Activated CD8-positive, alpha-beta memory T cell treated with anti-CD3 and anti-CD28 coated beads for 1 hour (primary cell): ENCODE measurements at regions not wholly inside any gene's neighbourhood (a gene's known extent, or its start where the extent isn't known, plus 50 kb on each side); places are given as distances from the start of the nearest gene placed in this dataset.
"Not testable (repeated sequence)": the region's sequence is repeated elsewhere in the genome, so short reads cannot be mapped to it uniquely, and the experiment has no call there.

Source experiments
- DNase-seq, 2 donors: peaks; one replicate each; pipeline ENCODE4 v3.0.0-alpha.2; 2020; ENCODE audit warnings: low read depth in 1 of 2; ENCODE audit errors: extremely low read depth in 1 of 2

GRCh38 chr1:55816456-55817426, 601.6 kb upstream of the USP24 start:
- no peak for DNase-seq

GRCh38 chr1:55815745-55816455, 600.7 kb upstream of the USP24 start:
- DNase-seq, result no peak

GRCh38 chr1:55814967-55815366, 599.8 kb upstream of the USP24 start:
- no peak for DNase-seq

- DNase-seq, result no peak
Observed at GRCh38 chr1:55813618-55814017, 598.5 kb upstream of the USP24 start.

- no peak for DNase-seq
Observed at GRCh38 chr1:55812281-55812680, 597.1 kb upstream of the USP24 start.

GRCh38 chr1:55808263-55808662, 593.1 kb upstream of the USP24 start:
- DNase-seq, result no peak

GRCh38 chr1:55803429-55803828, 588.3 kb upstream of the USP24 start:
- DNase-seq, result no peak

GRCh38 chr1:55801481-55801880, 586.3 kb upstream of the USP24 start:
- DNase-seq, result no peak

GRCh38 chr1:55800503-55800902, 585.3 kb upstream of the USP24 start:
- DNase-seq, result no peak

- DNase-seq, result no peak
Observed at GRCh38 chr1:55793856-55794255, 578.7 kb upstream of the USP24 start.

GRCh38 chr1:55792870-55793269, 577.7 kb upstream of the USP24 start:
- DNase-seq, result no peak

GRCh38 chr1:55789466-55789865, 574.3 kb upstream of the USP24 start:
- DNase-seq, result no peak

GRCh38 chr1:55786396-55786795, 571.2 kb upstream of the USP24 start:
- DNase-seq, result no peak

GRCh38 chr1:55784941-55785450, 569.8 kb upstream of the USP24 start:
- not testable (repeated sequence) for DNase-seq

GRCh38 chr1:55781944-55782482, 566.8 kb upstream of the USP24 start:
- DNase-seq, result no peak

- DNase-seq, result no peak
Observed at GRCh38 chr1:55781003-55781402, 565.8 kb upstream of the USP24 start.

GRCh38 chr1:55777545-55777944, 562.4 kb upstream of the USP24 start:
- no peak for DNase-seq

GRCh38 chr1:55775007-55775406, 559.8 kb upstream of the USP24 start:
- no peak for DNase-seq

- no peak for DNase-seq
Observed at GRCh38 chr1:55774446-55774845, 559.3 kb upstream of the USP24 start.

GRCh38 chr1:55773211-55773940, 558.2 kb upstream of the USP24 start:
- no peak for DNase-seq
